ENCODE measurements at regions not wholly inside any gene's neighbourhood (a gene's known extent, or its start where the extent isn't known, plus 50 kb on each side); places are given as distances from the start of the nearest gene placed in this dataset.

DNA sequence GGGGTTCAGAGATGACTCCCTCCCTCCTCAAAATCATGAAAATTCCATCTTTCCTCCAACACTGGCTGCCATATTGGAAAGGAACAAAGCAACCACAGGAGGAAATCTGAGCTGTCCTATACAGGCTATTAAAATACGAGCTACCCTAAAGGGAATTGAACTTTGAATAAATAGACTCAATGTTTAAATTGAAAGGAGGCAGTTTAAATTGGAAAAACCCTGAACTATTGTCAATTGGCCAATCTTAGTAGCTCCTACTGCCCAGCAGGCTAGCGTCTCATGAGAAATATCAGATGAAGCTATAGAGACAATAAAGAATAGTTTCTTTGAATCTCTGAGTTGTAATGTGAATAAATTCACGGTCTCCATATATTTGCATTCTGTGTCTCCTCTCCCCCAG is 85.4 kb upstream of the KCNE2 start:
- H3K4me1 ChIP-seq (replicated peaks in 1 of 4; ENCODE audit: control insufficient read depth in 3 of 4, insufficient read depth in 4 of 4, low read length in 3 of 4): no peaks in the 10 kb centered on the region
- H3K36me3 ChIP-seq (ENCODE audit: control insufficient read depth in 2 of 4, insufficient read depth in 4 of 4, low read length in 3 of 4): no peaks in the 10 kb centered on the region
- H2BK120ac ChIP-seq (replicated peaks; ENCODE audit: low read depth, low read length): no peak overlapping the region
- no peaks in the 10 kb centered on the region for H3K23me2 ChIP-seq (ENCODE audit: low read depth, low read length)
- H3K4me3 ChIP-seq (ENCODE audit: extremely low read depth in 1 of 4, insufficient read depth in 2 of 4, low read depth in 3 of 4, low read length in 4 of 4): no peak overlapping the region
- H2BK5ac ChIP-seq (ENCODE audit: low read depth, low read length): no peak overlapping the region
- DNase-seq (ENCODE audit: low read depth in 1 of 2, low spot score in 2 of 2) (no peak), FAIRE-seq (no peak)
- H3K18ac ChIP-seq (ENCODE audit: extremely low read depth, low read length): no peak overlapping the region
- no peak overlapping the region for H2AFZ ChIP-seq (ENCODE audit: low read length)
- H4K5ac ChIP-seq (ENCODE audit: insufficient read length, low read depth, low read length): no peak overlapping the region
- no peak overlapping the region for H2BK20ac ChIP-seq (ENCODE audit: low read length)
- no peak overlapping the region for H2AK5ac ChIP-seq (ENCODE audit: low read depth, low read length)
- 88% methylated on average over 3 of the region's 3 CpGs; no CpG with 5 or more reads in 1 of the 2 experiments for WGBS, 2 experiments (ENCODE audit: extremely low coverage in 1 of 2, insufficient coverage in 1 of 2, insufficient read length in 1 of 2, insufficient replicate concordance in 2 of 2, low coverage in 1 of 2, low lambda C conversion rate in 2 of 2, missing lambda C conversion rate in 1 of 2)
- H3K9ac ChIP-seq (replicated peaks in 1 of 4; ENCODE audit: extremely low read depth in 1 of 4, low read depth in 3 of 4, low read length in 3 of 4): no peak overlapping the region
- no peak overlapping the region for H4K8ac ChIP-seq (ENCODE audit: extremely low read depth, insufficient read depth, low read length)
- no peak overlapping the region for H3K14ac ChIP-seq (ENCODE audit: insufficient read length)
- H3K27me3 ChIP-seq (replicated peaks in 1 of 4; ENCODE audit: control insufficient read depth in 3 of 4, extremely low read depth in 1 of 4, insufficient read depth in 3 of 4, low read length in 3 of 4): no peaks in the 10 kb centered on the region; a peak in 1 of 7 replicates
- H2BK15ac ChIP-seq (ENCODE audit: low read length): no peak overlapping the region
- H3K9me3 ChIP-seq (ENCODE audit: insufficient read depth in 2 of 2, low read depth in 1 of 2, low read length in 1 of 2): no peaks in the 10 kb centered on the region
- no peaks in the 10 kb centered on the region for H4K20me1 ChIP-seq (replicated peaks in 1 of 2; ENCODE audit: control insufficient read depth in 1 of 2, insufficient read depth in 2 of 2, low read length in 2 of 2)
- TF ChIP-seq TBP (IDR thresholded peaks at IDR 0.05; ENCODE audit: low read depth, low read length) (no peak), NRF1 (IDR thresholded peaks at IDR 0.05; ENCODE audit: low read depth, low read length) (no peak), POU5F1 (IDR thresholded peaks at IDR 0.05; ENCODE audit: low read depth, low read length) (no peak), RAD21 (IDR thresholded peaks at IDR 0.05 in 1 of 2, conservative IDR thresholded peaks at IDR 0.05 in 1 of 2; ENCODE audit: low read depth in 2 of 2, low read length in 2 of 2) (no peak), BCL11A (IDR thresholded peaks at IDR 0.05; ENCODE audit: low read depth in 2 of 2, low read length in 2 of 2) (no peak), NANOG (IDR thresholded peaks at IDR 0.05; ENCODE audit: insufficient read depth, low read depth, low read length, poor library complexity, severe bottlenecking) (no peak)
- TF ChIP-seq, protein P1, sequence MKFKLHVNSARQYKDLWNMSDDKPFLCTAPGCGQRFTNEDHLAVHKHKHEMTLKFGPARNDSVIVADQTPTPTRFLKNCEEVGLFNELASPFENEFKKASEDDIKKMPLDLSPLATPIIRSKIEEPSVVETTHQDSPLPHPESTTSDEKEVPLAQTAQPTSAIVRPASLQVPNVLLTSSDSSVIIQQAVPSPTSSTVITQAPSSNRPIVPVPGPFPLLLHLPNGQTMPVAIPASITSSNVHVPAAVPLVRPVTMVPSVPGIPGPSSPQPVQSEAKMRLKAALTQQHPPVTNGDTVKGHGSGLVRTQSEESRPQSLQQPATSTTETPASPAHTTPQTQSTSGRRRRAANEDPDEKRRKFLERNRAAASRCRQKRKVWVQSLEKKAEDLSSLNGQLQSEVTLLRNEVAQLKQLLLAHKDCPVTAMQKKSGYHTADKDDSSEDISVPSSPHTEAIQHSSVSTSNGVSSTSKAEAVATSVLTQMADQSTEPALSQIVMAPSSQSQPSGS (IDR thresholded peaks at IDR 0.05; ENCODE audit: low read length): no peak
- ChIA-PET CTCF (ENCODE audit: partially characterized antibody) (no interaction called here), POLR2A (ENCODE audit: partially characterized antibody) (no interaction called here)
- no peak overlapping the region for H2BK12ac ChIP-seq (ENCODE audit: low read depth, low read length)
- H3K79me2 ChIP-seq (ENCODE audit: control insufficient read depth in 1 of 2, insufficient read depth in 2 of 2, low read length in 2 of 2): no peaks in the 10 kb centered on the region
- no peak overlapping the region for H3K4me2 ChIP-seq (ENCODE audit: insufficient read depth in 1 of 2, low read depth in 2 of 2, low read length in 2 of 2)
- H3K56ac ChIP-seq (replicated peaks; ENCODE audit: insufficient read length, low read depth, low read length): no peak overlapping the region
- no peaks in the 10 kb centered on the region for H3K79me1 ChIP-seq (ENCODE audit: low read depth, low read length)
- H3K4ac ChIP-seq (replicated peaks; ENCODE audit: insufficient read length, low read depth, low read length): no peak overlapping the region
- no peak overlapping the region for H4K91ac ChIP-seq (replicated peaks; ENCODE audit: insufficient read length, low read length)
- H3K27ac ChIP-seq (ENCODE audit: low read depth, low read length): no peak overlapping the region
- no peak overlapping the region for H3K23ac ChIP-seq (ENCODE audit: insufficient read length)

Data from H1 (cell line).